ENCODE measurements at regions not wholly inside any gene's neighbourhood (a gene's known extent, or its start where the extent isn't known, plus 50 kb on each side); places are given as distances from the start of the nearest gene placed in this dataset.

- no peak for TF ChIP-seq TAF1 (conservative IDR thresholded peaks at IDR 0.05)
- TF ChIP-seq HNF4A (conservative IDR thresholded peaks at IDR 0.05) = no peak
- no peak for TF ChIP-seq NR2F2 (IDR thresholded peaks at IDR 0.05)
- no peak for TF ChIP-seq CTCF (IDR thresholded peaks at IDR 0.05; ENCODE audit: low read depth, low read length, missing input control)
These were observed 143.3 kb downstream of the C1D start (continued) for GRCh38 chr2:67919490-67919889.

GRCh38 chr2:67922080-67922785 lies 140.6 kb downstream of the C1D start:
- no peak overlapping the region for H3K4me3 ChIP-seq (ENCODE audit: low read depth in 1 of 3, low read length in 3 of 3)
- no peak overlapping the region for H3K9ac ChIP-seq (ENCODE audit: low read depth in 1 of 2, low read length in 2 of 2)
- peaks cover 0 to 3% (median under 1%) of the 10 kb centered on the region in 4 donors for H3K27me3 ChIP-seq (ENCODE audit: control insufficient read depth in 4 of 4, insufficient read depth in 4 of 4, low read length in 3 of 4)
- no peak for DNase-seq (ENCODE audit: low spot score)
- H3K9me3 ChIP-seq (ENCODE audit: control insufficient read depth in 4 of 4, low read length in 3 of 4) = peaks cover 0 to 3% (median 0%) of the 10 kb centered on the region in 4 donors
- H3K36me3 ChIP-seq (ENCODE audit: control insufficient read depth in 4 of 4, insufficient read depth in 3 of 4, low read depth in 1 of 4, low read length in 3 of 4) = no peaks in the 10 kb centered on the region
- WGBS = 52% methylated on average over 4 of the region's 4 CpGs
- TF ChIP-seq MAX (IDR thresholded peaks at IDR 0.05) (no peak), RAD21 (IDR thresholded peaks at IDR 0.05) (no peak), HNF4G (IDR thresholded peaks at IDR 0.05) (no peak), EGR1 (IDR thresholded peaks at IDR 0.05; ENCODE audit: low read depth in 2 of 2) (no peak), FOXA2 (IDR thresholded peaks at IDR 0.05) (no peak), SP1 (IDR thresholded peaks at IDR 0.05) (no peak), HNF4A (conservative IDR thresholded peaks at IDR 0.05) (no peak), ZBTB33 (IDR thresholded peaks at IDR 0.05) (no peak), GABPA (IDR thresholded peaks at IDR 0.05 in 1 of 2, conservative IDR thresholded peaks at IDR 0.05 in 1 of 2) (no peak), FOXA1 (IDR thresholded peaks at IDR 0.05) (no peak), NR2F2 (IDR thresholded peaks at IDR 0.05) (no peak), CTCF (IDR thresholded peaks at IDR 0.05; ENCODE audit: low read depth, low read length, missing input control) (no peak), REST (IDR thresholded peaks at IDR 0.05) (no peak), YY1 (IDR thresholded peaks at IDR 0.05) (no peak), TAF1 (conservative IDR thresholded peaks at IDR 0.05) (no peak), JUND (IDR thresholded peaks at IDR 0.05) (no peak), RXRA (IDR thresholded peaks at IDR 0.05) (no peak)
- H3K4me1 ChIP-seq (ENCODE audit: control insufficient read depth in 4 of 4, insufficient read depth in 4 of 4, low read length in 3 of 4) = no peaks in the 10 kb centered on the region
- H3K27ac ChIP-seq (ENCODE audit: low read depth in 1 of 2, low read length in 2 of 2) = no peak overlapping the region
